Ishikawa (cell line): ENCODE measurements at regions not wholly inside any gene's neighbourhood (a gene's known extent, or its start where the extent isn't known, plus 50 kb on each side); places are given as distances from the start of the nearest gene placed in this dataset.

ENCODE experiments used
- CEBPB ChIP-seq: IDR thresholded peaks from 2 replicates; pipeline ENCODE4 v1.6.1; 2012
- CREB1 ChIP-seq: IDR thresholded peaks from 2 replicates; pipeline ENCODE4 v1.6.1; 2012; ENCODE audit warnings: low read depth
- EGR1 ChIP-seq: IDR thresholded peaks from 2 replicates; pipeline ENCODE4 v1.6.1; 2012
- EP300 ChIP-seq: IDR thresholded peaks from 2 replicates; pipeline ENCODE4 v1.6.1; 2012; ENCODE audit warnings: borderline replicate concordance
- FOXM1 ChIP-seq: IDR thresholded peaks from 2 replicates; pipeline ENCODE4 v1.6.1; 2012; ENCODE audit warnings: low read depth, borderline replicate concordance
- NFIC ChIP-seq: IDR thresholded peaks from 2 replicates; pipeline ENCODE4 v1.6.1; 2012
- RAD21 ChIP-seq: IDR thresholded peaks from 2 replicates; pipeline ENCODE4 v1.6.1; 2012; ENCODE audit warnings: low read depth
- TAF1 ChIP-seq: IDR thresholded peaks from 2 replicates; pipeline ENCODE4 v1.6.1; 2012; ENCODE audit warnings: low read depth, mild to moderate bottlenecking
- TCF12 ChIP-seq: IDR thresholded peaks from 2 replicates; pipeline ENCODE4 v1.6.1; 2012; ENCODE audit warnings: low read depth
- TEAD4 ChIP-seq: IDR thresholded peaks from 2 replicates; pipeline ENCODE4 v1.6.1; 2012
- YY1 ChIP-seq: IDR thresholded peaks from 2 replicates; pipeline ENCODE4 v1.6.1; 2012; ENCODE audit warnings: low read depth
- ZBTB7A ChIP-seq: IDR thresholded peaks from 2 replicates; pipeline ENCODE4 v1.6.1; 2012; ENCODE audit warnings: low read depth
- TF ChIP-seq, protein P1 (sequence below): IDR thresholded peaks from 2 replicates; pipeline ENCODE4 v1.6.1; 2012; ENCODE audit warnings: low read depth, mild to moderate bottlenecking
- TF ChIP-seq, protein P2 (sequence below): IDR thresholded peaks from 2 replicates; pipeline ENCODE4 v1.6.1; 2012
- TF ChIP-seq, protein P3 (sequence below): IDR thresholded peaks from 2 replicates; pipeline ENCODE4 v1.6.1; 2012

DNA sequence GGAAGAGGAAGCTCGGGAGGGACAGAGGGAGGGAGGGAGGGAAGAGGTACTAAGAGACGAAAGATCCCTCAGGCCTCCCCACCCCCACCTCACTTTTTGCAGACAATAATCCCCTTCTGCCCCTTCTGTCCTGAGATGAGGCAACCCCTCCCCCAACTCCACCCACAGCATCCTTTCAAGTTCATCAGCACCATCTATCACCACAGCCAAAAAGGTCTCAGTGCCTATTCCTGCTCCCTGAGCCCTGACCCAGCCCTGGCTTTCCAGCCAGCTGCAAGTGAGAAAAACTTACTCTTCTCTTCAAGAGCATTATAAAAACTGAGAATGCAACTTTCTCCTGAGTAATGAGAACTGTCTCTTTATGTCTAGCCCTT lies 133.2 kb upstream of the LRFN2 start:
- TF ChIP-seq, protein P1, sequence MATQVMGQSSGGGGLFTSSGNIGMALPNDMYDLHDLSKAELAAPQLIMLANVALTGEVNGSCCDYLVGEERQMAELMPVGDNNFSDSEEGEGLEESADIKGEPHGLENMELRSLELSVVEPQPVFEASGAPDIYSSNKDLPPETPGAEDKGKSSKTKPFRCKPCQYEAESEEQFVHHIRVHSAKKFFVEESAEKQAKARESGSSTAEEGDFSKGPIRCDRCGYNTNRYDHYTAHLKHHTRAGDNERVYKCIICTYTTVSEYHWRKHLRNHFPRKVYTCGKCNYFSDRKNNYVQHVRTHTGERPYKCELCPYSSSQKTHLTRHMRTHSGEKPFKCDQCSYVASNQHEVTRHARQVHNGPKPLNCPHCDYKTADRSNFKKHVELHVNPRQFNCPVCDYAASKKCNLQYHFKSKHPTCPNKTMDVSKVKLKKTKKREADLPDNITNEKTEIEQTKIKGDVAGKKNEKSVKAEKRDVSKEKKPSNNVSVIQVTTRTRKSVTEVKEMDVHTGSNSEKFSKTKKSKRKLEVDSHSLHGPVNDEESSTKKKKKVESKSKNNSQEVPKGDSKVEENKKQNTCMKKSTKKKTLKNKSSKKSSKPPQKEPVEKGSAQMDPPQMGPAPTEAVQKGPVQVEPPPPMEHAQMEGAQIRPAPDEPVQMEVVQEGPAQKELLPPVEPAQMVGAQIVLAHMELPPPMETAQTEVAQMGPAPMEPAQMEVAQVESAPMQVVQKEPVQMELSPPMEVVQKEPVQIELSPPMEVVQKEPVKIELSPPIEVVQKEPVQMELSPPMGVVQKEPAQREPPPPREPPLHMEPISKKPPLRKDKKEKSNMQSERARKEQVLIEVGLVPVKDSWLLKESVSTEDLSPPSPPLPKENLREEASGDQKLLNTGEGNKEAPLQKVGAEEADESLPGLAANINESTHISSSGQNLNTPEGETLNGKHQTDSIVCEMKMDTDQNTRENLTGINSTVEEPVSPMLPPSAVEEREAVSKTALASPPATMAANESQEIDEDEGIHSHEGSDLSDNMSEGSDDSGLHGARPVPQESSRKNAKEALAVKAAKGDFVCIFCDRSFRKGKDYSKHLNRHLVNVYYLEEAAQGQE = no peak
- TF ChIP-seq FOXM1 = no peak
- TF ChIP-seq TAF1 = no peak

DNA sequence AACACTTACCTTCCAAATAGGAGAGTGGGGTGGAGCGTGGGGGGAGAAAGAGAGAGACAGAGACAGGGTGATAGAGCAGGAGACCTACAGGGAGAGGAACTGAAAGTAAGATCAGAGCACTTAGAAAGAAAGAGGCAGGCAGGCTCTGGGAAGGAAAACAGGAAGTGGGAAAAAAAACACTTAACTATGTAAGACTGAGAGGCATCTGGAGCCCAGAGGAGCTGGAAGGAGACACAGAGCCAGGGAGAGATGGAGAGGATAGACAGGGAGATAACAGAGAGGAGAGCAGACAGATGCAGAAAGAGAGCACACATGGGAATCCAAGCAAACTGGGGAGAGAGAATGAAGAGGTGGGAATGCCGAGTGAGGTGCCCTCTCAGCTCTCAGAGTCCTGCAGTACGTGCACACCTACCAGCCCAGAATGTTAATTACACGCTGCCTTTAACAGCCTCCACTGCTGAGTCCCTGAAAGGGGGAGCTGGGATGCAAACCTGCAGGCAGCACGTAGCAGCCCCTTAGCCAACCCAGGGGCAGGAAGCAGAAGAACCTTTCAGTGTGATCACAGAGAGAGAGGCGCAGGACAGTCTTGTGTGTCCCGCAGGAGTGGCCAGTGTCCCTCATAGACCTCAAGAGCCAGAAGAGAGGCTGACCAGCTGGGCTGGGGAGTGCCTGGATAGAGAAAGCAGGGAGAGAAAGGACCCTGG lies 132.7 kb upstream of the LRFN2 start:
- TF ChIP-seq, protein P2, sequence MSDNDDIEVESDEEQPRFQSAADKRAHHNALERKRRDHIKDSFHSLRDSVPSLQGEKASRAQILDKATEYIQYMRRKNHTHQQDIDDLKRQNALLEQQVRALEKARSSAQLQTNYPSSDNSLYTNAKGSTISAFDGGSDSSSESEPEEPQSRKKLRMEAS = no peak
- TF ChIP-seq TAF1 = no peak
- no peak for TF ChIP-seq TCF12
- TF ChIP-seq, protein P1 = no peak

DNA sequence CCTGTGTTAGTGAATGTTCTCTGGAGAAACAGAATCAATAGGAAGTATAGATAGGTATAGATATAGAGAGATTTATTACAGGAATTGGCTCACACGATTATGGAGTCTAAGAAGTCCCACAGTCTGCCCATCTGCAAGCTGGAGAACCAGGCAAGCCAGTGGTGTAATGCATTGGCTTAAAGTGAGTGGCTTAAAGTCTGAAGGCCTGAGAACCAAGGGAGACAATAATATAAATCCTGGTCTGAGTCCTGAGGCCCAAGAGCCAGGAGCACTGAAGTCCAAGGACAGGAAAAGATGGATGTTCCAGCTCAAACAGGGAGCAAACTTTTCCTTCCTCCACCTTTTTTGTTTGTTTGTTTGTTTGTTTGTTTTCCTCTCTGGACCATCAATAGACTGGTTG lies 131.2 kb upstream of the LRFN2 start:
- TF ChIP-seq FOXM1 (no peak), NFIC (no peak)

DNA sequence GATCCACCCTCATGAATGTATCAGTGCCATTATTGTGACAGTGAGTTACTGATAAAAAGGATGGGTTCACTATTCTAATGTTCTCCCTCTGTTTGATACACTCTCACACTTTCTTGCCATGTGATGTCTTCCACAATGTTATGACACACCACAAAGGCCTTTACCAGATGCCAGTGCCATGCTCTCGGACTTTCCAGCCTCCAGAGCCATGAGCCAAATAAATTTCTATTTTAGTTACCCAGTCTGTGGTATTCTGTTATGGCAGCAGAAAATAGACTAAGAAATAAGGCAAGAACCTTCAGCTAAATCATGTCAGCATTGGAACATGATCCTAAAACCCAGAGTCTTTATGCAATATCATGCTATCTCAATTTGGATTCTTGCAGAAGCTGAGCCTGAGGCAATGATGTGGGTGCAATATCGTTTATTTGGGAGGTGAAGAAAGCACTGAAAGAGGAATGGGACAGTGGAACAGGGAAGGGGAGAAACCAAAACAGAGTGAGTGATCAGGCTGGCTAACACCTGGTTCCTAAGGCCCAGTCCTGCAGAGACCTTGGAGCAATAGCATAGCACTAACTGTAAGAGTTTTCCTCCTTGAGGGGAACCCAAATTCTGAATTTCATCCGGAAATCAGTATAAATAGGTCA lies 130.4 kb upstream of the LRFN2 start:
- no peak for TF ChIP-seq EGR1
- TF ChIP-seq CEBPB = no peak
- no peak for TF ChIP-seq YY1
- TF ChIP-seq TEAD4 = no peak
- TF ChIP-seq NFIC = no peak
- TF ChIP-seq, protein P3, sequence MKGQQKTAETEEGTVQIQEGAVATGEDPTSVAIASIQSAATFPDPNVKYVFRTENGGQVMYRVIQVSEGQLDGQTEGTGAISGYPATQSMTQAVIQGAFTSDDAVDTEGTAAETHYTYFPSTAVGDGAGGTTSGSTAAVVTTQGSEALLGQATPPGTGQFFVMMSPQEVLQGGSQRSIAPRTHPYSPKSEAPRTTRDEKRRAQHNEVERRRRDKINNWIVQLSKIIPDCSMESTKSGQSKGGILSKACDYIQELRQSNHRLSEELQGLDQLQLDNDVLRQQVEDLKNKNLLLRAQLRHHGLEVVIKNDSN = no peak
- TF ChIP-seq, protein P2 = no peak
- TF ChIP-seq FOXM1 = no peak
- no peak for TF ChIP-seq RAD21
- TF ChIP-seq ZBTB7A = no peak
- TF ChIP-seq EP300 = no peak
- TF ChIP-seq TAF1 = no peak
- no peak for TF ChIP-seq TCF12
- no peak for TF ChIP-seq CREB1
- TF ChIP-seq, protein P1 = no peak

DNA sequence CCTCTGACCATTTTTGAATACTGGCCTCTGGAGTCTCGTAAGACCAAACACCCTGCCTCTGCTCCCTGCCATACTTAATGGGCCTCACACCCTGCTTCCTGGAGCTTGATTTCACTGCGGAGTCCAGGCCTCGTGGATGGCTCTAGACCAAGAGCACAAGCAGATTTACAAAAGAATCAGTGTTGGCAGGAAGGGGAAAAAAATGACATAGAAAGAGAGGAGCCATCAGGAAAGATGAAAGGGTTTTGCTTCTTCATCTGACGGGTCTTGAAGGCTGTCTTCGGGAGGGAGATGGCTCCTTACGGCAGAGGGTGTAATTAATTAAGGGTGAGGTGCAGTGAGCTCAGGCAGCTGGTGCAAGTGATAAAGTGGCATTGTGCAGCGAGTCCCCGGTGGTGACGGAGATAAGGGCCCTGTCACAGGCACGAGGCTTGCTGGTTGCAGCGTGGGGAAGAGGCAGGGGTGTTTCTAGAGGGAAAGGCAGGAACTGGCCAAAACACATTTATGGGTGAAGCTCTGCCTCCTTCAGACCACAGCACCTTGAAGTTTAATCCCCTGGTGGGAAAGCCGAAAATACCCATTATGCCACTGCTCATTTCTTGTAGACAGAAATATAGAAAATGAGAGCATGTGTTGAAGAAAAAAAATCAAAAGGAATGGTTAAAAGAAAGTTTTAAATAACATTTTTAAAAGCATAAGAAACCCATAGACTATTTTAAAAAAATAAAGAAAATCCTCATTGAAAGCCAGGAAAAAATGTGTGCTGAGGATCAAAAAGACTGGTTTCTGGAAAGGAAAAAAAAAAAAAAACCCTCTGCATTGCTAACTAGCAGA lies 128.6 kb upstream of the LRFN2 start:
- no peak for TF ChIP-seq TEAD4
- TF ChIP-seq FOXM1 = no peak
- TF ChIP-seq ZBTB7A = no peak
- TF ChIP-seq EP300 = no peak
- TF ChIP-seq YY1 = no peak
- TF ChIP-seq, protein P2 = no peak
- TF ChIP-seq RAD21 = no peak
- TF ChIP-seq, protein P1 = no peak
- no peak for TF ChIP-seq CEBPB
- TF ChIP-seq CREB1 = no peak
